PC-9 (cell line): ENCODE measurements at regions not wholly inside any gene's neighbourhood (a gene's known extent, or its start where the extent isn't known, plus 50 kb on each side); places are given as distances from the start of the nearest gene placed in this dataset.

Source experiments
- BruUV-seq: library from RNA; stranded (reverse); fragments of 400-500 nt; replicated peaks from 2 replicates; lab custom pipeline; 2021; lab: Mats Ljungman, UMichigan
- CTCF ChIA-PET: fragments of 300-600 bp; sonication (Branson Sonifier 250); formaldehyde crosslinking; loops from one replicate; lab custom pipeline; 2022; ENCODE audit warnings: antibody characterized with exemption; lab: Charles Lee
- POLR2A ChIA-PET: fragments of 300-600 bp; sonication (Branson Sonifier 250); formaldehyde crosslinking; loops from one replicate; lab custom pipeline; 2022; ENCODE audit warnings: antibody characterized with exemption; ENCODE audit not compliant: unreplicated experiment; lab: Charles Lee
- DNase-seq, 2 experiments: peaks; one replicate each; pipeline versions ENCODE4 v3.0.0 to v3.0.0-alpha.2; 2015 to 2022; ENCODE audit warnings: mixed read lengths in 1 of 2
- H2AFZ ChIP-seq: fragments of 200-600 bp; sonication (generic); 2 replicates; pipeline ENCODE4 v1.8.1; 2017; ENCODE audit warnings: antibody characterized with exemption
- H3F3A ChIP-seq: fragments of 200-600 bp; sonication (generic); 2 replicates; pipeline ENCODE4 v1.8.1; 2017; ENCODE audit warnings: antibody characterized with exemption, mild to moderate bottlenecking, low read depth; ENCODE audit not compliant: insufficient read depth
- H3K27ac ChIP-seq: fragments of 200-600 bp; sonication (generic); 2 replicates; pipeline ENCODE4 v1.6.1; 2016; ENCODE audit warnings: mixed run types
- H3K27me3 ChIP-seq: fragments of 200-600 bp; sonication (generic); 2 replicates; pipeline ENCODE4 v1.6.1; 2016; ENCODE audit warnings: low read depth, mixed run types; ENCODE audit not compliant: insufficient read depth
- H3K36me3 ChIP-seq: fragments of 200-600 bp; sonication (generic); 2 replicates; pipeline ENCODE4 v1.6.1; 2016; ENCODE audit warnings: low read depth, mixed run types
- H3K4me1 ChIP-seq: fragments of 200-600 bp; sonication (generic); replicated peaks from 2 replicates; pipeline ENCODE4 v1.6.1; 2016; ENCODE audit warnings: mixed run types; ENCODE audit not compliant: insufficient read depth
- H3K4me2 ChIP-seq: fragments of 200-600 bp; sonication (generic); 2 replicates; pipeline ENCODE4 v1.6.1; 2017; ENCODE audit warnings: mixed run types
- H3K4me3 ChIP-seq: fragments of 200-600 bp; sonication (generic); 2 replicates; pipeline ENCODE4 v1.6.1; 2016; ENCODE audit warnings: mixed run types
- H3K79me2 ChIP-seq: fragments of 200-600 bp; sonication (generic); 2 replicates; pipeline ENCODE4 v1.6.1; 2017; ENCODE audit warnings: low read depth, mixed run types
- H3K9me2 ChIP-seq: fragments of 200-600 bp; sonication (generic); 2 replicates; pipeline ENCODE4 v1.8.1; 2017; ENCODE audit warnings: mild to moderate bottlenecking; ENCODE audit not compliant: insufficient read depth
- H3K9me3 ChIP-seq: fragments of 200-600 bp; sonication (generic); 2 replicates; pipeline ENCODE4 v1.8.1; 2016; ENCODE audit warnings: low read depth; ENCODE audit not compliant: insufficient read depth
- H4K20me1 ChIP-seq: fragments of 200-600 bp; sonication (generic); 2 replicates; pipeline ENCODE4 v1.8.1; 2017; ENCODE audit not compliant: insufficient read depth
- EZH2 ChIP-seq: fragments of 200-600 bp; sonication (generic); IDR thresholded peaks from 2 replicates; pipeline ENCODE4 v1.8.0; 2017; ENCODE audit warnings: antibody characterized with exemption, low read depth
- intact Hi-C: fragments of 100-400 bp; cut with micrococcal nuclease; formaldehyde crosslinking; loops from one replicate; pipeline ENCODE4 v1.10.0; 2022; ENCODE audit not compliant: unreplicated experiment
- TF ChIP-seq, protein P1 (sequence below): fragments of 200-600 bp; sonication (generic); conservative IDR thresholded peaks from 2 replicates; pipeline ENCODE4 v1.6.1; 2017; ENCODE audit warnings: mixed run types, antibody characterized with exemption, mild to moderate bottlenecking, moderate library complexity

DNA sequence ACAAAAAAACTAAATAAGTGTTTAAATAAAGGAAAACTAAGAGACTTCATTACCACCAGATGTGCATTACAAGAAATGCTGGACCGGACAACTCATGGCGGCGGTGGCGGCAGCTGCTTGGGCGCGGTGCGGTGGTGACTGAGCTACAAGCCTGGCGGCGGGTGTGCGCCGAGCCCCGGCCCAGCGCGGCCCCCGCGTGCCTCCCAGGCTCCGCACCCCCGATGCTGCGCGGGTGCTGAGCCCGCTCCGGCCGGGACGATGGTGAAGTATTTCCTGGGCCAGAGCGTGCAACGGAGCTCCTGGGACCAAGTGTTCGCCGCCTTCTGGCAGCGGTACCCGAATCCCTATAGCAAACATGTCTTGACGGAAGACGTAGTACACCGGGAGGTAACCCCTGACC is 52.2 kb upstream of the RCOR3 start:
- DNase-seq: no peak
- Histone ChIP-seq H3K27me3 (no peaks in the 10 kb centered on the region), H3K4me1 (no peaks in the 10 kb centered on the region), H2AFZ (no peak overlapping the region), H3K27ac (no peak overlapping the region), H3K4me3 (no peak overlapping the region), H3F3A (no peaks in the 10 kb centered on the region), H3K9me3 (no peaks in the 10 kb centered on the region), H3K4me2 (no peak overlapping the region), H4K20me1 (no peaks in the 10 kb centered on the region), H3K79me2 (no peaks in the 10 kb centered on the region), H3K36me3 (no peaks in the 10 kb centered on the region), H3K9me2 (no peaks in the 10 kb centered on the region)
- no peak for TF ChIP-seq EZH2
- TF ChIP-seq, protein P1, sequence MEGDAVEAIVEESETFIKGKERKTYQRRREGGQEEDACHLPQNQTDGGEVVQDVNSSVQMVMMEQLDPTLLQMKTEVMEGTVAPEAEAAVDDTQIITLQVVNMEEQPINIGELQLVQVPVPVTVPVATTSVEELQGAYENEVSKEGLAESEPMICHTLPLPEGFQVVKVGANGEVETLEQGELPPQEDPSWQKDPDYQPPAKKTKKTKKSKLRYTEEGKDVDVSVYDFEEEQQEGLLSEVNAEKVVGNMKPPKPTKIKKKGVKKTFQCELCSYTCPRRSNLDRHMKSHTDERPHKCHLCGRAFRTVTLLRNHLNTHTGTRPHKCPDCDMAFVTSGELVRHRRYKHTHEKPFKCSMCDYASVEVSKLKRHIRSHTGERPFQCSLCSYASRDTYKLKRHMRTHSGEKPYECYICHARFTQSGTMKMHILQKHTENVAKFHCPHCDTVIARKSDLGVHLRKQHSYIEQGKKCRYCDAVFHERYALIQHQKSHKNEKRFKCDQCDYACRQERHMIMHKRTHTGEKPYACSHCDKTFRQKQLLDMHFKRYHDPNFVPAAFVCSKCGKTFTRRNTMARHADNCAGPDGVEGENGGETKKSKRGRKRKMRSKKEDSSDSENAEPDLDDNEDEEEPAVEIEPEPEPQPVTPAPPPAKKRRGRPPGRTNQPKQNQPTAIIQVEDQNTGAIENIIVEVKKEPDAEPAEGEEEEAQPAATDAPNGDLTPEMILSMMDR: no peak
- ChIA-PET CTCF (interaction anchor here (0.6 kb wide), 1 partner anchor 10 kb away, joined by 4 read pairs; no protein-coding TSS in a partner anchor), POLR2A (no interaction called here)
- intact Hi-C loops: no loop called here
- BruUV-seq: no TSS peak

DNA sequence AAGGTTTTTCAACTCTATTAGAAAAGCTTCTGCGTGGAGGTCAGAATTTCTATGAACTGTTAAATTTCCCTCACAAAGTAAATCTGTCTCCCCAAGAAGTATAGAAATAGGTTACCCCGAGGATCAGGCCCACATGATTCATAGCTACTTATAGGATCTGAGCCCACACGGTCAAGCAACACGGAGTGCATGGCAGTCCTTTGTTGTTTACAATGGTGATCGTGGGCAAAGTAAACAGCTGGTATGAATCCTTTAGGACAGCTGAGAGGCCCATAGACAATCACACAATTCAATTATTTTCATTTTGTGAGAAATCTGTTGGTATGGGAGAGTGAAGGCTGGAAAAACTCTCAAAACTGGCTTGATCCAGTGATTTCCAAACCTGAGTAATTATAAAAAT is 58.9 kb upstream of the RCOR3 start:
- intact Hi-C loops: no loop called here
- Histone ChIP-seq H3K4me1 (no peaks in the 10 kb centered on the region), H3K9me2 (no peaks in the 10 kb centered on the region), H2AFZ (no peak overlapping the region), H3K36me3 (no peaks in the 10 kb centered on the region), H3K79me2 (no peaks in the 10 kb centered on the region), H3K27me3 (no peaks in the 10 kb centered on the region), H4K20me1 (no peaks in the 10 kb centered on the region), H3K4me2 (no peak overlapping the region), H3K27ac (no peak overlapping the region), H3K9me3 (no peaks in the 10 kb centered on the region), H3K4me3 (no peak overlapping the region), H3F3A (no peaks in the 10 kb centered on the region)
- TF ChIP-seq, protein P1: no peak
- TF ChIP-seq EZH2: no peak
- DNase-seq: no peak
- ChIA-PET CTCF (no interaction called here), POLR2A (no interaction called here)
- BruUV-seq: no TSS peak

DNA sequence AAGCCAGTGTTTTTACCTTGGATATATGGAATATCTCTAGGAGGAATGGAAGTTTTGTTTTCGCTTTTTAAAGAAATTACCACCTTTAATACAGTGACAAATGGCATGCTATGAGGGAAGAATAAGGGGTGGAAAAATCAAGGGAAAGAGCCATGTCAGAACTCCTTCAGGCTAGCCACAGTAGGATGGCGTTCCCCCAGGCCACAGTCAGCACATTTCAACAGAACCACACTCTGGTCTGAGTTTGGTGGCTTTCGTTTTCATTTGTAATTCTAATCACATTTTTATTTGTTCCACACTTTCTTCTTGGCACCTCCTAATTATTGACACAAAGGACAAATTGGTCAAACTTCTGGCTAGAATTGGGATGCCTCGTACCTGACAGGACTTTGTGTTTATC is 60.3 kb upstream of the RCOR3 start:
- ChIA-PET CTCF (no interaction called here), POLR2A (no interaction called here)
- Histone ChIP-seq H3K9me3 (no peaks in the 10 kb centered on the region; the same call in 1 of the 2 replicates), H3K4me2 (no peak overlapping the region), H3K36me3 (no peaks in the 10 kb centered on the region), H4K20me1 (no peaks in the 10 kb centered on the region), H3K79me2 (no peaks in the 10 kb centered on the region), H3K4me1 (no peaks in the 10 kb centered on the region), H3K9me2 (no peaks in the 10 kb centered on the region), H3F3A (no peaks in the 10 kb centered on the region), H3K27ac (no peak overlapping the region), H2AFZ (no peak overlapping the region), H3K4me3 (no peak overlapping the region), H3K27me3 (no peaks in the 10 kb centered on the region)
- TF ChIP-seq, protein P1: no peak
- no peak for TF ChIP-seq EZH2
- BruUV-seq: no TSS peak
- intact Hi-C loops: no loop called here
- no peak for DNase-seq
